Activated T-helper 17 cell treated with anti-CD3 and anti-CD28 coated beads, Interleukin-2, amount 50 U/mL, for 72 hours (primary cell): ENCODE measurements at regions not wholly inside any gene's neighbourhood (a gene's known extent, or its start where the extent isn't known, plus 50 kb on each side); places are given as distances from the start of the nearest gene placed in this dataset.
A peak's percentile ranks its signal among the peaks of the same experiment; 100 is the strongest.

Experiments
- ATAC-seq: fragments of 150-1000 bp; cut with Tn5 transposase; replicated peaks from 2 replicates; pipeline ENCODE4 v1.10.0; 2021; ENCODE audit warnings: mild to moderate bottlenecking, moderate library complexity
- H3K27ac Mint-ChIP-seq: one replicate; pipeline ENCODE4 v1.8.0; 2022; ENCODE audit warnings: mixed read lengths
- H3K27me3 Mint-ChIP-seq: one replicate; pipeline ENCODE4 v1.8.0; 2022; ENCODE audit warnings: mixed read lengths
- H3K36me3 Mint-ChIP-seq: one replicate; pipeline ENCODE4 v1.8.0; 2022; ENCODE audit warnings: low read depth, mild to moderate bottlenecking, mixed read lengths
- H3K4me1 Mint-ChIP-seq: one replicate; pipeline ENCODE4 v1.8.0; 2022; ENCODE audit warnings: mixed read lengths
- H3K4me3 Mint-ChIP-seq: one replicate; pipeline ENCODE4 v1.8.0; 2022; ENCODE audit warnings: mild to moderate bottlenecking, mixed read lengths
- H3K9me3 Mint-ChIP-seq: one replicate; pipeline ENCODE4 v1.8.0; 2022; ENCODE audit warnings: mixed read lengths

DNA sequence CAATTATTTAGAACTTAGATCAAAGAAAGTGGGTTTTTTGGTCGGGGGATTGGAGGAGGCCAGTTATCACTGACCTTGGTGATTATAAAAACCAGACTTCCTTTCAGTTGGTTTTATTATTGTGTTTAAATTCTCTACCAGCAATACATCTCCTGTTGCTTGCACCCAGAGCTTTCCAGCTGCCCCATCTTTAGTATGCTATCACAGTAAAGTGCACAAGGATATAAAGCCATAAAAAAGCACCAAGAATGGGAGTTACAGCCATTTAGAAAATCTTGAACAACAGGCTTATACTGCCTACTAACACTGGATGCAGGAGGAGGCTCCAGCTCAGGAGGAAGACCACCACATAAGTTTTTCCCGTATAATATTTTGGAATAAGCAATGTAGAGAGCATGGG lies 148.7 kb upstream of the OSR1 start:
- no peak overlapping the region for H3K4me3 Mint-ChIP-seq
- H3K36me3 Mint-ChIP-seq = no peaks in the 10 kb centered on the region
- H3K9me3 Mint-ChIP-seq = no peaks in the 10 kb centered on the region
- peaks cover 33% of the 10 kb centered on the region for H3K27me3 Mint-ChIP-seq
- no peak overlapping the region for H3K27ac Mint-ChIP-seq
- H3K4me1 Mint-ChIP-seq = no peaks in the 10 kb centered on the region
- no peak for ATAC-seq

DNA sequence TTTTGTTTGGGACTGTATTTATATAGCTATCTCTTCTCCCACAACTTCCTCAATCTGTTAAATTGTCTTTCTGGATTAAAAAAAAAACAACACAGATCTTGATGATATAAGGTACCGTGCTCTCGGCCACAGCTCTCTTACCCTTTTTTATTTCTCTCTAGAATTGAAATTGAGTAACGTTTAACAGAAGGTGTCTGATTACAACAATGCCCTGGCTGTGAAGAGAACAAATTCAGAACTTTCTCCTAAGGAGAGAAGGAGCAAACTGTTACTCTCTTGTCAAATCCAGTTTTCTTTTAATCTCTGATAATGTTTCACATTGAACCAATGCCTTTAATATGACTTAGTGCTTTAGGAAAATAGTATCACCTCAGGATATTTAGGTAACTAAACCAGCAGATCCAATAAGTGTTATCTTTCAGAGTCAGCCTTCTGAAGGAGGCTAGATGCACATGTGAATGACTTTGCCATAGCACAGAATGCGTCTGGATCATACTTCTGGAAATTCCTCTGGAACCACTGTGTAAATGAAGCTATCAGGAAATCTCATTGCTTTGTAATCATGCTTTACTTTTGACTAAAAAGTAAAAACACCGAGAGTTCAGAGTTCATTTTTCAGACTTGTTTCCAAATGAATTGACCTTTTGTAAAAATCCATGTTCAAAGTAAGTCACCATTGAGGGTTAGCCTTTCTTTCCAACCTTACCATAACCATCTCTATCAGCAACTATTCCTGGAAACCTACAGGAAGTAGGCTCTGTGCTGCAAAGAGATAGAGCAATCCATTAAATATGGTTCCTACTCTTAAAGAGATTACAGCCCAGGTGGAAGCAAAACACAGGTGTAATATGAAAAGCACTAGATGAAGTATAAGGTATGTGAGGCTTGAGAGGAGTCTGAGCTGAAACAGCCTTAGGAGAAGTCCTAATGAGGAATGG lies 147.0 kb upstream of the OSR1 start:
- no peak for ATAC-seq
- Mint-ChIP-seq H3K9me3 (no peaks in the 10 kb centered on the region), H3K4me1 (no peaks in the 10 kb centered on the region), H3K36me3 (no peaks in the 10 kb centered on the region), H3K27ac (no peak overlapping the region), H3K4me3 (no peak overlapping the region), H3K27me3 (peaks cover 31% of the 10 kb centered on the region)

DNA sequence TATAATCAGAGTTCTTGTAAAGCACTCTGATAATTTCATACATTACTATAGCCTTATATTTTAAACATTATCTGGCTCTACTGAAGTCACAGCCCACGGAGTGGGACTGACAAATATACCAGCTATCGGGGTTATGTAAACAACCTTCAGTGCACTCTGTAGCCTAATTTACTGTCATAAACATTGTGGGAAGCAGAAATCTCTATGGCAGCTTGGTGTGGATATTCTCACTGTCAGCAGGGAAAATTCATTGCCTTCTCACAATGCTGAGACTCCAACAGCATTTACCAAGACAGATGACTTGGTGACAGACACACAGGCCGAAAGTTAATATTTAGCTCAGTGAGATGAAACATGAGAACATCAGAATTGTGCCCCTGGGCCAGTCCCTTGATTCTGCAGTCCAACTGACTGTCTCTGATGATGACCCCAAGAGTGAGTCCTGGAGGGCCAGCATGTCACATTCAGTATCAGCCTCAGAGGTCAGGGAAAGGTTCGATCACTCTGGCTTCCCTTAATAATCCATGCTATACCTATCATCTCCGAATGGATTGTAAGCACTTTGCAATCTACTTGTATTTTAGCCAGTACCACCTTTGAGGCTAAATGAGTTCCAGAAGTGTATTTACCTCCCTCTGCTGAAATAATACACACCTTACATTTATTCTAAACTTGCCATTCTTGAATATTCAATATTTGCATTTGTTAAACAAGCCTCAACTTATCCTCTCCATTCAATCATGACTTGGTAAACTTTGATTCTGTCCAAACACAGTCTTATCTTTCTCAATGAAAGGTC lies 146.2 kb upstream of the OSR1 start:
- ATAC-seq = no peak
- peaks cover 30% of the 10 kb centered on the region for H3K27me3 Mint-ChIP-seq

DNA sequence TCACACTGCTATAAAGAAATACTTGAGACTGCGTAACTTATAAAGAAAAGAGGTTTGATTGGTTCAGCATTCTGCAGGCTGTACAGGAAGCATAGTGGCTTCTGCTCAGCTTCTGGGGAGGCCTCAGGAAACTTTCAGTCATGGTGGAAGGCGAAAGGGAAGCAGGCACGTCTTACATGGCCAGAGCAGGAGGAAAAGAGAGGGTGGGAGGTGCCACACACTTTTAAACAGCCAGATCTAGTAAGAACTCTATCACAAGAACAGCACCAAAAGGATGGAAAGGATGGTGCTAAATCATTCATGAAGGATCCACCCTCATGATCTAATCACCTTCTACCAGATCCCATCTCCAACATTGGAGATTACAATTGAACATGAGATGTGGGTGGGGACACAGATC lies 145.5 kb upstream of the OSR1 start:
- no peak overlapping the region for H3K27ac Mint-ChIP-seq
- H3K36me3 Mint-ChIP-seq = no peaks in the 10 kb centered on the region
- ATAC-seq = no peak
- H3K27me3 Mint-ChIP-seq = peaks cover 26% of the 10 kb centered on the region
- H3K4me1 Mint-ChIP-seq = no peaks in the 10 kb centered on the region
- H3K4me3 Mint-ChIP-seq = no peak overlapping the region
- no peaks in the 10 kb centered on the region for H3K9me3 Mint-ChIP-seq

More for the DNA sequence above, 146.2 kb upstream of the OSR1 start:
- H3K27ac Mint-ChIP-seq = no peak overlapping the region
- no peaks in the 10 kb centered on the region for H3K9me3 Mint-ChIP-seq
- no peak overlapping the region for H3K4me3 Mint-ChIP-seq
- H3K36me3 Mint-ChIP-seq = no peaks in the 10 kb centered on the region
- no peaks in the 10 kb centered on the region for H3K4me1 Mint-ChIP-seq

DNA sequence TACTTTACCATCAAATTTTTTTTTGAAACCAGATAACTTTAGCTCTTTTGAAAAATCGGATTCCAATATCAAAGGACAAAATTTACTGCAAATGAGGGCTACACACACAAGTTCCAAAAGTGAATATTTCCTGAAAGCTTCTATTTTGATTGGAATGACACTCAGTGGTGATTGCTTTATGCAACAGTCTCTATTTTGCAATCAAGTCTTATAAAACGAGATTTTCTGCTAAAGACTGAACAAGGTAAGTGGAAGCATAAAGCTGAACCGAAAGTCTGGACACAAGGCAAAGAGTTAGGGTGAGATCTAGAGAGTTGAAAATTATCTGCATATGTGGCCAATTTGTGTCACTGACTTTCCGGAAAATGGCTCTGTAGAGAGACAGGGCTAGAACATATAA lies 145.0 kb upstream of the OSR1 start:
- no peak overlapping the region for H3K27ac Mint-ChIP-seq
- no peaks in the 10 kb centered on the region for H3K9me3 Mint-ChIP-seq
- no peaks in the 10 kb centered on the region for H3K36me3 Mint-ChIP-seq
- no peaks in the 10 kb centered on the region for H3K4me1 Mint-ChIP-seq
- H3K27me3 Mint-ChIP-seq = peaks cover 23% of the 10 kb centered on the region
- ATAC-seq = no peak
- H3K4me3 Mint-ChIP-seq = no peak overlapping the region

DNA sequence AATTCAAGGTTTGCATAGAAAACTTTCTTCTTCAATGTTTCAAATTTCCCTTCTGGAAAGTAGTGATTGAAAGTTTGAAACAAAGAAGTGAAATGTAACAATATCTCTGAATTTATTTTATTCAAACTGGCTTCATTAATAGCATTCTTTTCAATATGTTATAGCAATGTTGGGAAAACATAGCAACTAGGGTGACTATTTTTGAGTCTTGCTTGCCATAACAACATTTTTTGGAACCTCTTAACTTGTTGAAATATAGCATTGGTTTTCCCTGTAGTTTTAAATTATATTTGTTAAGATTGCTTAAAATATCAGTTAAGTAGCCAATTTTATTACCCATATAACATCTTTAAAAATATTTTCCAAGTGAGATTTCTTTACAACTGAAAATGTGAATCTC lies 141.7 kb upstream of the OSR1 start:
- no peak overlapping the region for H3K27ac Mint-ChIP-seq
- no peaks in the 10 kb centered on the region for H3K4me1 Mint-ChIP-seq
- no peak overlapping the region for H3K4me3 Mint-ChIP-seq
- ATAC-seq = no peak
- no peaks in the 10 kb centered on the region for H3K36me3 Mint-ChIP-seq
- peaks cover 11% of the 10 kb centered on the region for H3K27me3 Mint-ChIP-seq
- H3K9me3 Mint-ChIP-seq = no peaks in the 10 kb centered on the region

DNA sequence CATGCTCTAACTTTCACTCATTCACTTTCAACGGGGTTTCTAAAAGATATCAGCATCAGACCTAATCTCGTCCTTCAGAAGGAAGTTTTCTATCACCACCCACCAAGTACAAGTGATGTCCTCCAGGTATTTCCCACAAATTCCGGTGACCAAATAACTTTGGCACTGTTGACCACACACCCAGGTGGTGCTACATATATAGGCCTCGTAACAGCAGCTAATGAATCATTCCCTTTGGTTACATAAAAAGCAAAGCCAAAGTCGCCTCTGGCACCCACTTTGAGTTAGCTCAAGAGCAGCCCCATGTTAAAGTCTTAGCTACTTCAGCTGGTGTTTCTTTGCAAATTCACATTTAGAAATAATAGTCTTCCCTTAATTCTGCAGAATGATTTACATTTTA lies 138.2 kb upstream of the OSR1 start:
- no peaks in the 10 kb centered on the region for H3K36me3 Mint-ChIP-seq
- no peaks in the 10 kb centered on the region for H3K4me1 Mint-ChIP-seq
- H3K27me3 Mint-ChIP-seq = peaks cover 12% of the 10 kb centered on the region
- H3K9me3 Mint-ChIP-seq = no peaks in the 10 kb centered on the region
- H3K27ac Mint-ChIP-seq = no peak overlapping the region
- ATAC-seq = no peak
- H3K4me3 Mint-ChIP-seq = no peak overlapping the region

DNA sequence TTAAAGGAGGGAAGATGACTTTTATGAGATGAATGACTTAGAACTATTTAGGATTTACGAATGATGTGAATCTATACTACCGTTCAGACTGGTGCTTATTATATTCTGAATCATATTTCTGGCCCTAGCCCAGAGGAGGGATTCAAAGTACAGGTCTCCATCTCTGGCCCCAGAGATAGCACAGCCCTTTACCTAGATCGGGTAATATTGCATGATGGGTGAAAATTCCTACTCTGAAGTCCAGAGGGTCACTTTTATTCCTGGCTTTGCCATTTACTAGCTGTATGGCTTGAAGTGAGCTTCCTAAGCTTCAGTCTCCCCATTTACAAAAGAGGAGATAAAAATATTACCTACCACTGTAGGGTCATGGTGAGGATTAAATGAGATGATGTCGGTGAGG lies 135.8 kb upstream of the OSR1 start:
- no peak for ATAC-seq
- Mint-ChIP-seq H3K9me3 (no peaks in the 10 kb centered on the region), H3K4me3 (no peak overlapping the region), H3K4me1 (no peaks in the 10 kb centered on the region), H3K27ac (no peak overlapping the region), H3K36me3 (no peaks in the 10 kb centered on the region), H3K27me3 (peaks cover 29% of the 10 kb centered on the region)

DNA sequence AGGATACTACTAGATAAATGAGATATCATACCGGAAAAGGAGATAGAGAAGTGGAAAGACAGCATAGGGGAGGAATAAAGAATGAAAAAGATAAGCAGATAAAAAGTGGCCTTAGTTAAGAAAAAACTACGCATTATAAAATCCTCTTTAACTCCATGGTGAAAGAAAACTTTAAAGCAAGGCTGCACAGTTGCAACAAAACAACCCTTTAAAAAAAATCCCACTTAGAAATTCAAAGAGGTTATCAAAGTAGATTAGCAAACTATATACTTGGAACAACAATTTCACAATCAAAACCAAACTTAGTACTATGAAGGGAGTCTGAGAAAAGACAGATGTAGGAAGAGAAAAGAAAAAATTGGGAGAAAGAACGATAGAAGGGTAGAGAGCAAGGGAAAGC lies 133.4 kb upstream of the OSR1 start:
- Mint-ChIP-seq H3K27ac (no peak overlapping the region), H3K4me3 (no peak overlapping the region), H3K27me3 (peaks cover 41% of the 10 kb centered on the region), H3K4me1 (no peaks in the 10 kb centered on the region), H3K9me3 (no peaks in the 10 kb centered on the region), H3K36me3 (no peaks in the 10 kb centered on the region)
- no peak for ATAC-seq

DNA sequence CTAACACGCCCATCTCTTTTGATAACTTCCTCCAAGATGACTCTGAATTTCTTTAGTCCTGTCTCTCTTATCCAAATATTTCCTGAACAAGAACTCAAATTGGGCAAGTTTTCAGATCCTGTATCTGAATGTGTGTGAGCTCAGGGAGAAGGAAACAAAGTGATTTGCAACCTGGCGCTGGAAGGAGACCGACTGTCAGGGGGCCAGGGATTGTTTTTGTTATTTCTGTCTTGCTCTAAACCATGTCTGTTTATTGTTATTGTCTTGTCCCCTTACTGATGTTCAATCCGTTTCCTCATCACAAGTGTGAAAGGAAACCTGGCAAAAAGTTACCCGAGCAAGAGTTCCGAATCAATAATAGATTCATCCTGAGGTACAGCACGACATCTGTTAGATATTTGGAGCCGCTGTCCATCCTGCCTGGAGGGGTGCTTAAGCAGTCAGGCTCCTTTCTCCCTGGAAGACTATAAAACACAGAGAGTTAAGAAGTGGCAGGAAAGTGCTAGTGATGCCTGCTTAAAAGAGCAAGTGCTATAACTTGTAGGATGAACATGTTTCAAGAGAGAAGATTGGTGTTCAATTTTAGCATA lies 132.5 kb upstream of the OSR1 start:
- Mint-ChIP-seq H3K4me1 (no peaks in the 10 kb centered on the region), H3K36me3 (no peaks in the 10 kb centered on the region), H3K27me3 (peaks cover 43% of the 10 kb centered on the region), H3K9me3 (no peaks in the 10 kb centered on the region), H3K27ac (no peak overlapping the region), H3K4me3 (no peak overlapping the region)
- ATAC-seq = no peak

DNA sequence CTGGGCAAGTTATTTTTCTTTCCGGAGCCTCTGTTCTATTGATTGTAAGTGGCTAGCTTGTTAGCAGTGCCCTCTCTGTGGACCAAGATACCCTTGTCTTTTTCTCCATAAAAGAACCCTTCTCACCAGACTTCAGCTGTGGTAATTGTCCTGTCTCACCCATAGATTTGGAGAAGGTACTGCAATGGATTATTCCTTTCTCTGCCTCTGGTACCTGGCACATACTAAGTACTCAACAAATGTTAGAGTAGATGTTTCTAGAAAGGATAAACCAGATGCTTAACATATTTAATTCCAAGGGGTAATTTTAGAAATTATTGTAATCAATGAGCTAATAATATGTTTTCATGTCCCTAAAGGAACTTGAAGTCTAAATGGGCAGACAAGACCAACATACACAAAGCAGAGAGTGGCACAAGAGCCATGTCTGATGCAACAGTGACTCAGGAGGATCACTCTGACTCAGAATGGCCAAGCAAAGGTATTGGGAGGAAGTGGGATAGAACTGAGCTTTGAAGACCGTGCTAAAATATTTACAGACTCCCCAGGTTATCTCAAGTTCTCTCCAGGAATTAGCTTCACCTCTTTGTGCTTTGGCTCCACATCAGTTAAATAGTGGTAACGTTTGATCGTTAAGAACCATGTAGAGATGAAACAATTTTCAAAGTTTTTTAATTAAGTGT lies 129.7 kb upstream of the OSR1 start:
- ATAC-seq = peak; percentile 85
- H3K4me1 Mint-ChIP-seq = no peaks in the 10 kb centered on the region
- peaks cover 43% of the 10 kb centered on the region for H3K27me3 Mint-ChIP-seq
- no peaks in the 10 kb centered on the region for H3K9me3 Mint-ChIP-seq
- H3K36me3 Mint-ChIP-seq = no peaks in the 10 kb centered on the region
- no peak overlapping the region for H3K27ac Mint-ChIP-seq
- H3K4me3 Mint-ChIP-seq = no peak overlapping the region

DNA sequence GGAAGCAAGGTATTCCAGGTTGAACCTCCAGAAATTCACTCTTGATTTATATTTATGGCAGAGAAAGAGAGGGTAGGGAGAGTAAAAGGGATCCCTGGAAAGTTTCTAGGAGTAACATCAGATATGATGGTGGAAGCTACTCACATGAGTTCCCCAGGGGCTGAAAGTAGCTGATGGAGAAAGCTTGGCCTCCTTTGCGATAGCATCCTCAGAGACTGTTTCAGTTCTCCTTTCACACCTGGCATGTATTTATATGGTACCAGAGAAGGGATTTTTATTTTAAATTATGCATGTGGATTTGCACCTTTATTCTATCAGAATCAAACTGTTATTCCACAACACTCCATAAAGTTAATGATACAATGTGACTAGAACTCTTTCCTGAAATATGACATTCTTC lies 126.3 kb upstream of the OSR1 start:
- no peak overlapping the region for H3K4me3 Mint-ChIP-seq
- H3K27ac Mint-ChIP-seq = no peak overlapping the region
- no peaks in the 10 kb centered on the region for H3K36me3 Mint-ChIP-seq
- no peak for ATAC-seq
- peaks cover 22% of the 10 kb centered on the region for H3K27me3 Mint-ChIP-seq
- H3K9me3 Mint-ChIP-seq = no peaks in the 10 kb centered on the region
- peaks cover 3% of the 10 kb centered on the region for H3K4me1 Mint-ChIP-seq

DNA sequence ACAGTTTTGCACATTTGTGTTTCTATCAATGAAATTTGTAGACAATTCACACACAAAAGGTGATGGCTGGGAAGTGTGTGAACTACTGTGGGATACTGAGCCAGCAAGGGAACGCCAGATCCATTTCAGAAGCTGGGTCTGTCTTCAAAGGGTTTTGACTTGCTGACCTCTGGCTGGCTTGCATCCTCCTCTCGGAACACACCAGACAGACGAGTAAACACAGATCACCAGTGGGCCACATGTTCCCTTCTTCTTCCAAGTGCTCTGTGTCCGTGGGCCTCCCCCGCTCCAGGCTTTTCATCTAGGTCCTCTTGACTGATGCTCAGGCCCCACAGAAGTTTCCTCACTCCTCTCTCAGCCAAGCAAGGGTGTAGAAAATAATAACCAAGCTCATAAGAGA lies 122.2 kb upstream of the OSR1 start:
- Mint-ChIP-seq H3K27me3 (peaks cover 5% of the 10 kb centered on the region), H3K27ac (no peak overlapping the region), H3K4me3 (no peak overlapping the region), H3K9me3 (no peaks in the 10 kb centered on the region), H3K4me1 (peaks cover 3% of the 10 kb centered on the region), H3K36me3 (no peaks in the 10 kb centered on the region)
- ATAC-seq = no peak

DNA sequence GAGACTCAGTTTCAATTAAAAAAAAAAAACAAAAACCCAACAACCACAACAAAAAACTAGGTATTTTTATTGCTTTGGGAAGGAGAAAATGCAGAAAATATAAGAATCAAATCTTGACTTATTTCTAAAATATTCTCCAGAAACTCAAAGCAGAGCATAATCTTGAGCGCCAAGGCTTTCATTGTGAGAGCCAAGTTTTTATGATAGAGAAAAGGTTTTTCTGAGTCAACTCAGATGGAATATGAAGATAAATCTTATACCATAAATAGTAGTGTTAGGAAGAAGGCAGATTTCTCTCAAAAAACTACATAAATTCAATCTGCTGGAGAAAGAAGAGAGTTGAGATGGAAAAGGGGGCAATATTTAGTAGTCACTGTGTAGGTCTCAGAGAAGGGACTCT lies 121.2 kb upstream of the OSR1 start:
- Mint-ChIP-seq H3K4me3 (no peak overlapping the region), H3K9me3 (no peaks in the 10 kb centered on the region), H3K27me3 (peaks cover 5% of the 10 kb centered on the region), H3K4me1 (peaks cover 3% of the 10 kb centered on the region), H3K27ac (no peak overlapping the region), H3K36me3 (no peaks in the 10 kb centered on the region)
- no peak for ATAC-seq
